ENCODE measurements at regions not wholly inside any gene's neighbourhood (a gene's known extent, or its start where the extent isn't known, plus 50 kb on each side); places are given as distances from the start of the nearest gene placed in this dataset.

DNA sequence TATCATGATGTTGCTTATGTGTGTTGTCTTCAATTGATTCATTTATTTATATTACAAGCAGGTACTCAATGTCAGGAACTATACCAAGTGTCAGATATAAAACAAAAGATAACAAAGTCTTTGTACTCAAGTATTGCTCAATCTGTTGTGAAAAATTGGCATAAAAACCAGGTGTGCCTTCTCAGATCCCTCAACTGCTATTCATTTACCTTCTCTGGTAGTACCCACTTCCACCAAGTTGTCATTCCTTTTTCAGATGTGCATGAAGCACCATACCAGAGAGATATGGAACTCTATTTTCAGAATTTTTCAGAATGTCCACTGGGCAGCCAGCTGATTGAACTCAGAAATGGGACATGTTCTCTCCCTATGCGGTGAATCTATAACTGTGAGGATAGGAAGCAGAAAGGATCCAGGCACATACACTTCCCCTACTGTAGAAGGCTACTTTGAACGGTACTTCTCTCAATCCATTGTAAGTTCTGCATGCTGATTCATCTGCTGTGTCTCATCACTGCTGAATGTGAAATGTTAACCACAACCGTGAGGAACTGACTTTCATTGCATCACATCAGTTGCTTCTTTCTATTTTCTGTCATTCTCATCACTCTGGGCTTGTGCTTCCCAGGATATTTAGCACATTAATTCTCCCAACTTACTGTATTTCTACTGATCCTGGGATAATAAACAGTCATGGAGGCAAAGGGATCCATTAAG is 1621.3 kb downstream of the SUCLG1 start:
- TF ChIP-seq EP300 (IDR thresholded peaks at IDR 0.05; ENCODE audit: borderline replicate concordance) (no peak), YY1 (IDR thresholded peaks at IDR 0.05; ENCODE audit: low read depth) (no peak), TAF1 (IDR thresholded peaks at IDR 0.05; ENCODE audit: low read depth) (no peak), CREB1 (IDR thresholded peaks at IDR 0.05; ENCODE audit: low read depth) (no peak), FOXM1 (IDR thresholded peaks at IDR 0.05; ENCODE audit: borderline replicate concordance, low read depth) (no peak), EGR1 (IDR thresholded peaks at IDR 0.05) (no peak)
- TF ChIP-seq, protein P1, sequence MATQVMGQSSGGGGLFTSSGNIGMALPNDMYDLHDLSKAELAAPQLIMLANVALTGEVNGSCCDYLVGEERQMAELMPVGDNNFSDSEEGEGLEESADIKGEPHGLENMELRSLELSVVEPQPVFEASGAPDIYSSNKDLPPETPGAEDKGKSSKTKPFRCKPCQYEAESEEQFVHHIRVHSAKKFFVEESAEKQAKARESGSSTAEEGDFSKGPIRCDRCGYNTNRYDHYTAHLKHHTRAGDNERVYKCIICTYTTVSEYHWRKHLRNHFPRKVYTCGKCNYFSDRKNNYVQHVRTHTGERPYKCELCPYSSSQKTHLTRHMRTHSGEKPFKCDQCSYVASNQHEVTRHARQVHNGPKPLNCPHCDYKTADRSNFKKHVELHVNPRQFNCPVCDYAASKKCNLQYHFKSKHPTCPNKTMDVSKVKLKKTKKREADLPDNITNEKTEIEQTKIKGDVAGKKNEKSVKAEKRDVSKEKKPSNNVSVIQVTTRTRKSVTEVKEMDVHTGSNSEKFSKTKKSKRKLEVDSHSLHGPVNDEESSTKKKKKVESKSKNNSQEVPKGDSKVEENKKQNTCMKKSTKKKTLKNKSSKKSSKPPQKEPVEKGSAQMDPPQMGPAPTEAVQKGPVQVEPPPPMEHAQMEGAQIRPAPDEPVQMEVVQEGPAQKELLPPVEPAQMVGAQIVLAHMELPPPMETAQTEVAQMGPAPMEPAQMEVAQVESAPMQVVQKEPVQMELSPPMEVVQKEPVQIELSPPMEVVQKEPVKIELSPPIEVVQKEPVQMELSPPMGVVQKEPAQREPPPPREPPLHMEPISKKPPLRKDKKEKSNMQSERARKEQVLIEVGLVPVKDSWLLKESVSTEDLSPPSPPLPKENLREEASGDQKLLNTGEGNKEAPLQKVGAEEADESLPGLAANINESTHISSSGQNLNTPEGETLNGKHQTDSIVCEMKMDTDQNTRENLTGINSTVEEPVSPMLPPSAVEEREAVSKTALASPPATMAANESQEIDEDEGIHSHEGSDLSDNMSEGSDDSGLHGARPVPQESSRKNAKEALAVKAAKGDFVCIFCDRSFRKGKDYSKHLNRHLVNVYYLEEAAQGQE (IDR thresholded peaks at IDR 0.05; ENCODE audit: low read depth), result no peak
- TF ChIP-seq, protein P2, sequence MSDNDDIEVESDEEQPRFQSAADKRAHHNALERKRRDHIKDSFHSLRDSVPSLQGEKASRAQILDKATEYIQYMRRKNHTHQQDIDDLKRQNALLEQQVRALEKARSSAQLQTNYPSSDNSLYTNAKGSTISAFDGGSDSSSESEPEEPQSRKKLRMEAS (IDR thresholded peaks at IDR 0.05), result no peak
